Large intestine (tissue), 3 donors: ENCODE measurements at regions not wholly inside any gene's neighbourhood (a gene's known extent, or its start where the extent isn't known, plus 50 kb on each side); places are given as distances from the start of the nearest gene placed in this dataset.

Source experiments
- DNase-seq, 2 donors: peaks; one replicate each; pipeline versions ENCODE4 v3.0.0 to v3.0.0-alpha.2; 2013
- H3K27ac ChIP-seq: one replicate; pipeline ENCODE4 v1.5.1; 2013; ENCODE audit warnings: low read length
- H3K27me3 ChIP-seq: 2 replicates; pipeline ENCODE4 v1.6.1; 2013; ENCODE audit warnings: low read length; ENCODE audit not compliant: control insufficient read depth, insufficient read depth
- H3K36me3 ChIP-seq: 2 replicates; pipeline ENCODE4 v1.6.1; 2013; ENCODE audit warnings: low read length; ENCODE audit not compliant: control insufficient read depth, insufficient read depth
- H3K4me1 ChIP-seq: one replicate; pipeline ENCODE4 v1.6.1; 2013; ENCODE audit warnings: low read length; ENCODE audit not compliant: control insufficient read depth, insufficient read depth
- H3K4me3 ChIP-seq: one replicate; pipeline ENCODE4 v1.5.1; 2013; ENCODE audit warnings: low read length
- H3K9me3 ChIP-seq: one replicate; pipeline ENCODE4 v1.6.1; 2013; ENCODE audit warnings: mild to moderate bottlenecking, low read depth, low read length, moderate library complexity; ENCODE audit not compliant: control insufficient read depth
- WGBS: methylation state at CpG from one replicate; pipeline ENCODE4 v1.1.5; 2013; ENCODE audit warnings: low lambda C conversion rate; ENCODE audit not compliant: insufficient coverage; 5-methylcytosine and 5-hydroxymethylcytosine counted together

- Histone ChIP-seq H3K36me3 (no peaks in the 10 kb centered on the region), H3K4me1 (peaks cover 2% of the 10 kb centered on the region), H3K27me3 (peaks cover 16% of the 10 kb centered on the region), H3K4me3 (no peak overlapping the region), H3K27ac (no peak overlapping the region), H3K9me3 (no peaks in the 10 kb centered on the region)
- peak; percentile 23 to 26 for DNase-seq
- WGBS = no CpG with 5 or more reads among the region's 30 CpGs
Measured at GRCh38 chr5:171667341-171668096, 118.1 kb upstream of the SMIM23 start.

GRCh38 chr5:171668097-171668412, 117.6 kb upstream of the SMIM23 start:
- Histone ChIP-seq H3K36me3 (no peaks in the 10 kb centered on the region), H3K4me1 (peaks cover 2% of the 10 kb centered on the region), H3K9me3 (no peaks in the 10 kb centered on the region), H3K4me3 (no peak overlapping the region), H3K27ac (no peak overlapping the region), H3K27me3 (peaks cover 17% of the 10 kb centered on the region)
- no peak for DNase-seq
- 71% methylated on average over 1 of the region's 17 CpGs for whole genome bisulfite sequencing

GRCh38 chr5:171669571-171669970, 116.0 kb upstream of the SMIM23 start:
- Histone ChIP-seq H3K27ac (no peak overlapping the region), H3K9me3 (no peaks in the 10 kb centered on the region), H3K36me3 (no peaks in the 10 kb centered on the region), H3K4me1 (peaks cover 2% of the 10 kb centered on the region), H3K27me3 (peaks cover 17% of the 10 kb centered on the region), H3K4me3 (no peak overlapping the region)
- DNase-seq = no peak

- no peak overlapping the region for H3K27ac ChIP-seq
- no CpG with 5 or more reads among the region's 6 CpGs for WGBS
- no peak for DNase-seq
- peaks cover 20% of the 10 kb centered on the region for H3K27me3 ChIP-seq
- H3K36me3 ChIP-seq = no peaks in the 10 kb centered on the region
- no peak overlapping the region for H3K4me3 ChIP-seq
- no peaks in the 10 kb centered on the region for H3K9me3 ChIP-seq
- peaks cover 2% of the 10 kb centered on the region for H3K4me1 ChIP-seq
Measured at GRCh38 chr5:171672556-171672955, 113.1 kb upstream of the SMIM23 start.

GRCh38 chr5:171673328-171673727, 112.3 kb upstream of the SMIM23 start:
- DNase-seq = no peak
- H3K9me3 ChIP-seq = no peaks in the 10 kb centered on the region
- no peaks in the 10 kb centered on the region for H3K4me1 ChIP-seq
- no peak overlapping the region for H3K27ac ChIP-seq
- H3K27me3 ChIP-seq = peaks cover 15% of the 10 kb centered on the region
- no peak overlapping the region for H3K4me3 ChIP-seq
- no peaks in the 10 kb centered on the region for H3K36me3 ChIP-seq
- 100% methylated on average over 1 of the region's 1 CpG for WGBS

GRCh38 chr5:171673840-171674239, 111.8 kb upstream of the SMIM23 start:
- no peak for DNase-seq
- H3K27me3 ChIP-seq = peaks cover 15% of the 10 kb centered on the region
- H3K4me1 ChIP-seq = no peaks in the 10 kb centered on the region
- H3K4me3 ChIP-seq = no peak overlapping the region
- H3K9me3 ChIP-seq = no peaks in the 10 kb centered on the region
- H3K27ac ChIP-seq = no peak overlapping the region
- H3K36me3 ChIP-seq = no peaks in the 10 kb centered on the region

- H3K36me3 ChIP-seq = no peaks in the 10 kb centered on the region
- H3K27ac ChIP-seq = no peak overlapping the region
- DNase-seq = no peak
- no peaks in the 10 kb centered on the region for H3K4me1 ChIP-seq
- H3K27me3 ChIP-seq = peaks cover 18% of the 10 kb centered on the region
- WGBS = 70% methylated on average over 1 of the region's 2 CpGs
- H3K9me3 ChIP-seq = no peaks in the 10 kb centered on the region
- no peak overlapping the region for H3K4me3 ChIP-seq
Measured at GRCh38 chr5:171675511-171675910, 110.1 kb upstream of the SMIM23 start.

GRCh38 chr5:171676286-171676944, 109.2 kb upstream of the SMIM23 start:
- Histone ChIP-seq H3K27ac (no peak overlapping the region), H3K36me3 (no peaks in the 10 kb centered on the region), H3K4me1 (no peaks in the 10 kb centered on the region), H3K27me3 (peaks cover 16% of the 10 kb centered on the region), H3K4me3 (no peak overlapping the region), H3K9me3 (no peaks in the 10 kb centered on the region)
- 60% methylated on average over 1 of the region's 6 CpGs for WGBS
- no peak for DNase-seq

- Histone ChIP-seq H3K27ac (no peak overlapping the region), H3K36me3 (no peaks in the 10 kb centered on the region), H3K27me3 (peaks cover 18% of the 10 kb centered on the region), H3K4me3 (no peak overlapping the region), H3K4me1 (no peaks in the 10 kb centered on the region), H3K9me3 (no peaks in the 10 kb centered on the region)
- WGBS = no CpG with 5 or more reads among the region's 1 CpG
- no peak for DNase-seq
Measured at GRCh38 chr5:171678646-171679045, 107.0 kb upstream of the SMIM23 start.

- H3K4me1 ChIP-seq = no peaks in the 10 kb centered on the region
- WGBS = no CpG with 5 or more reads among the region's 6 CpGs
- no peak for DNase-seq
- H3K4me3 ChIP-seq = no peak overlapping the region
- H3K9me3 ChIP-seq = no peaks in the 10 kb centered on the region
- no peak overlapping the region for H3K27ac ChIP-seq
- no peaks in the 10 kb centered on the region for H3K36me3 ChIP-seq
- peaks cover 15% of the 10 kb centered on the region for H3K27me3 ChIP-seq
Measured at GRCh38 chr5:171680485-171680884, 105.1 kb upstream of the SMIM23 start.

GRCh38 chr5:171681061-171681460, 104.6 kb upstream of the SMIM23 start:
- no peaks in the 10 kb centered on the region for H3K36me3 ChIP-seq

More at GRCh38 chr5:171681061-171681460, 104.6 kb upstream of the SMIM23 start:
- Histone ChIP-seq H3K9me3 (no peaks in the 10 kb centered on the region), H3K27me3 (peaks cover 15% of the 10 kb centered on the region), H3K27ac (no peak overlapping the region), H3K4me3 (no peak overlapping the region), H3K4me1 (no peaks in the 10 kb centered on the region)
- no CpG with 5 or more reads among the region's 4 CpGs for WGBS
- DNase-seq = no peak
